Activated CD8-positive, alpha-beta T cell treated with anti-CD3 and anti-CD28 coated beads for 36 hours (primary cell): ENCODE measurements at regions not wholly inside any gene's neighbourhood (a gene's known extent, or its start where the extent isn't known, plus 50 kb on each side); places are given as distances from the start of the nearest gene placed in this dataset.

Experiments used
- ATAC-seq: fragments of 200-7000 bp; cut with Tn5 transposase; one replicate; pipeline ENCODE4 v1.10.0; 2021; ENCODE audit warnings: mild to moderate bottlenecking, moderate library complexity
- CTCF ChIA-PET: fragments of 350-600 bp; sonication (Branson Sonifier 250); formaldehyde crosslinking; loops from one replicate; lab custom pipeline; 2021; ENCODE audit warnings: antibody characterized with exemption; lab: Charles Lee
- POLR2A ChIA-PET: fragments of 350-600 bp; sonication (Branson Sonifier 250); formaldehyde crosslinking; loops from one replicate; lab custom pipeline; 2021; ENCODE audit warnings: antibody characterized with exemption; lab: Charles Lee
- DNase-seq: peaks from one replicate; pipeline ENCODE4 v3.0.0-alpha.2; 2020
- H3K27ac Mint-ChIP-seq: one replicate; pipeline ENCODE4 v1.8.0; 2021; ENCODE audit warnings: mild to moderate bottlenecking, mixed read lengths
- H3K27me3 Mint-ChIP-seq: one replicate; pipeline ENCODE4 v1.8.0; 2021; ENCODE audit warnings: mixed read lengths
- H3K36me3 Mint-ChIP-seq: one replicate; pipeline ENCODE4 v1.8.0; 2021; ENCODE audit warnings: low read depth, mixed read lengths
- H3K4me1 Mint-ChIP-seq: one replicate; pipeline ENCODE4 v1.8.0; 2021; ENCODE audit warnings: low read depth, mixed read lengths
- H3K4me3 Mint-ChIP-seq: one replicate; pipeline ENCODE4 v1.8.0; 2021; ENCODE audit warnings: mild to moderate bottlenecking, moderate library complexity, mixed read lengths
- H3K9me3 Mint-ChIP-seq: one replicate; pipeline ENCODE4 v1.8.0; 2021; ENCODE audit warnings: mixed read lengths
- intact Hi-C: fragments of 100-400 bp; cut with micrococcal nuclease; formaldehyde crosslinking; loops from one replicate; pipeline ENCODE4 v1.10.0; 2022
- TF ChIP-seq, protein P1 (sequence below): fragments of 200-600 bp; IDR thresholded peaks from one replicate; pipeline ENCODE4 v1.8.0; 2022; ENCODE audit warnings: antibody characterized with exemption, mild to moderate bottlenecking

GRCh38 chr5:134465816-134466240 lies 54.1 kb upstream of the CDKN2AIPNL start:
- Mint-ChIP-seq H3K27me3 (no peaks in the 10 kb centered on the region), H3K9me3 (no peaks in the 10 kb centered on the region), H3K4me1 (peaks cover 11% of the 10 kb centered on the region), H3K27ac (peak overlapping the region; percentile 87), H3K36me3 (no peaks in the 10 kb centered on the region), H3K4me3 (peak overlapping the region; percentile 79)
- DNase-seq (peak; percentile 64), ATAC-seq (peak; percentile 92)
- POLR2A ChIA-PET = interaction anchor here (0.6 to 1.9 kb wide), 11 partner anchors 8 to 90 kb away, joined by 3 to 5 read pairs (median 4); partner anchors contain the start of genes CDKN2AIPNL and JADE2
- CTCF ChIA-PET = interaction anchor here (0.8 to 1.9 kb wide), 6 partner anchors 18 to 122 kb away, joined by 3 to 5 read pairs (median 4); no protein-coding TSS in a partner anchor
- intact Hi-C loops = no loop called here
- TF ChIP-seq, protein P1, sequence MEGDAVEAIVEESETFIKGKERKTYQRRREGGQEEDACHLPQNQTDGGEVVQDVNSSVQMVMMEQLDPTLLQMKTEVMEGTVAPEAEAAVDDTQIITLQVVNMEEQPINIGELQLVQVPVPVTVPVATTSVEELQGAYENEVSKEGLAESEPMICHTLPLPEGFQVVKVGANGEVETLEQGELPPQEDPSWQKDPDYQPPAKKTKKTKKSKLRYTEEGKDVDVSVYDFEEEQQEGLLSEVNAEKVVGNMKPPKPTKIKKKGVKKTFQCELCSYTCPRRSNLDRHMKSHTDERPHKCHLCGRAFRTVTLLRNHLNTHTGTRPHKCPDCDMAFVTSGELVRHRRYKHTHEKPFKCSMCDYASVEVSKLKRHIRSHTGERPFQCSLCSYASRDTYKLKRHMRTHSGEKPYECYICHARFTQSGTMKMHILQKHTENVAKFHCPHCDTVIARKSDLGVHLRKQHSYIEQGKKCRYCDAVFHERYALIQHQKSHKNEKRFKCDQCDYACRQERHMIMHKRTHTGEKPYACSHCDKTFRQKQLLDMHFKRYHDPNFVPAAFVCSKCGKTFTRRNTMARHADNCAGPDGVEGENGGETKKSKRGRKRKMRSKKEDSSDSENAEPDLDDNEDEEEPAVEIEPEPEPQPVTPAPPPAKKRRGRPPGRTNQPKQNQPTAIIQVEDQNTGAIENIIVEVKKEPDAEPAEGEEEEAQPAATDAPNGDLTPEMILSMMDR = no peak

- Mint-ChIP-seq H3K9me3 (no peaks in the 10 kb centered on the region), H3K36me3 (no peaks in the 10 kb centered on the region), H3K4me3 (peak overlapping the region; percentile 79), H3K27me3 (no peaks in the 10 kb centered on the region), H3K4me1 (peaks cover 11% of the 10 kb centered on the region), H3K27ac (peak overlapping the region; percentile 87)
- POLR2A ChIA-PET = interaction anchor here (0.6 to 1.9 kb wide), 10 partner anchors 9 to 91 kb away, joined by 3 to 5 read pairs (median 4); partner anchors contain the start of genes CDKN2AIPNL and JADE2
- peak; percentile 58 for ATAC-seq
- CTCF ChIA-PET = interaction anchor here (0.6 to 1.9 kb wide), 6 partner anchors 14 to 113 kb away, joined by 3 to 5 read pairs (median 4); no protein-coding TSS in a partner anchor
- TF ChIP-seq, protein P1 = no peak
- no peak for DNase-seq
- intact Hi-C loops = no loop called here
These were observed 53.5 kb upstream of the CDKN2AIPNL start for GRCh38 chr5:134464988-134465815.

DNA sequence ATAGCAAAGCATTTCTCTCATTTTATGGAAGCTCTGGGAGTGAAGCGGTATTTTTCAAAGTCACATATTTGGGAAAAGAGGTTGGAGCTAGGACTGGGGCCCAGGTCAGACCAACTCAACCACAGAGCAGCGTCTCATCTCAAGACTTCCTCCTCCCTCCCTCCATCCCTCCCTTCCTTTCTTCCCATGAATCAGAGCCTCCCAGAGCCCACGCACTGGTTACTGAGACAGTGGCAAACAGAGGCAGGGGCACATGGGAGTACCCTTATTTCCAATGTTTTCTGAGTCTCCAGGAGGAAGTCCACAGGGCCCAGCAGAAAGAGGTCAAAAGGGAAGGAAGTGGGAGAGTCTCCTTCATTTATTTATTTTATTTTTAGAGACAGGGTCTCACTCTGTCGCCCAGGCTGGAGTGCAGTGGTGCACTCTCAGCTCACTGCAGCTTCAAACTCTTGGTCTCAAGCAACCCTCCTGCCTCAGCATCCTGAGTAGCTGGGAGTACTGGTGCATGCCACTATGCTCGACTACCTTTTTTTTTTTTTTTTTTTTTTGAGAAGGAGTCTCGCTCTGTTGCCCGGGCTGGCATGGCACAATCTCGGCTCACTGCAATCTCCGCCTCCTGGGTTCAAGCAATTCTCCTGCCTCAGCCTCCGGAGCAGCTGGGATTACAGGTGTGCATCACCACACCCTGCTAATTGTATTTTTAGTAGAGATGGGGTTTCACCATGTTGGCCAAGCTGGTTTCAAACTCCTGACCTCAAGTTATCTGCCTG lies 52.5 kb upstream of the CDKN2AIPNL start:
- TF ChIP-seq, protein P1 = no peak
- DNase-seq (no peak), ATAC-seq (no peak)
- ChIA-PET POLR2A (no interaction called here), CTCF (interaction anchor here (0.6 to 1.0 kb wide), 2 partner anchors 13 to 123 kb away, joined by 3 to 4 read pairs; no protein-coding TSS in a partner anchor)
- Mint-ChIP-seq H3K27ac (no peak overlapping the region), H3K4me1 (peaks cover 11% of the 10 kb centered on the region), H3K27me3 (no peaks in the 10 kb centered on the region), H3K36me3 (no peaks in the 10 kb centered on the region), H3K9me3 (no peaks in the 10 kb centered on the region), H3K4me3 (no peak overlapping the region)
- intact Hi-C loops = no loop called here

- intact Hi-C loops = no loop called here
- TF ChIP-seq, protein P1 = no peak
- Mint-ChIP-seq H3K36me3 (no peaks in the 10 kb centered on the region), H3K27ac (no peak overlapping the region), H3K9me3 (no peaks in the 10 kb centered on the region), H3K4me3 (no peak overlapping the region), H3K27me3 (no peaks in the 10 kb centered on the region), H3K4me1 (peaks cover 11% of the 10 kb centered on the region)
- POLR2A ChIA-PET = interaction anchor here (0.7 to 1.4 kb wide), 2 partner anchors 9 to 30 kb away, joined by 3 to 4 read pairs; no protein-coding TSS in a partner anchor
- CTCF ChIA-PET = interaction anchor here (1.2 kb wide), 3 partner anchors 11 to 124 kb away, joined by 3 to 4 read pairs (median 4); no protein-coding TSS in a partner anchor
- DNase-seq (no peak), ATAC-seq (no peak)
These were observed 51.6 kb upstream of the CDKN2AIPNL start for GRCh38 chr5:134463176-134463720.
